SK-N-SH (cell line): ENCODE measurements at regions not wholly inside any gene's neighbourhood (a gene's known extent, or its start where the extent isn't known, plus 50 kb on each side); places are given as distances from the start of the nearest gene placed in this dataset.

ENCODE experiments used
- CTCF ChIA-PET: fragments of 300-600, 350-600 bp; formaldehyde crosslinking; extraction: SDS; loops from one replicate; lab custom pipeline; 2021; lab: Yijun Ruan, JAX
- POLR2A ChIA-PET: fragments of 350-600 bp; sonication (Branson Sonifier 250); formaldehyde crosslinking; extraction: SDS; loops from one replicate; lab custom pipeline; 2020; ENCODE audit warnings: antibody characterized with exemption, inconsistent platforms; lab: Yijun Ruan, JAX
- DNase-seq: peaks from one replicate; pipeline ENCODE4 v3.0.0; 2012
- H2AFZ ChIP-seq: fragments of 200-600 bp; sonication (generic); 2 replicates; pipeline ENCODE4 v1.8.1; 2016; ENCODE audit warnings: antibody characterized with exemption, mild to moderate bottlenecking, low read depth
- H3F3A ChIP-seq: fragments of 200-600 bp; sonication (generic); replicated peaks from 2 replicates; pipeline ENCODE3; 2016; ENCODE audit warnings: antibody characterized with exemption, mild to moderate bottlenecking; ENCODE audit not compliant: insufficient read depth
- H3K27ac ChIP-seq, 2 experiments: fragments of 200-500 bp in 1 of 2; fragments of 200-600 bp in 1 of 2; sonication (Bioruptor generic) in 1 of 2; sonication (generic), shearing (Covaris generic) in 1 of 2; 2 replicates each; pipeline versions ENCODE4 v1.5.1 to v1.6.1; 2014 to 2016; ENCODE audit warnings: low read depth in 2 of 2, inconsistent platforms in 1 of 2, low read length in 1 of 2, mild to moderate bottlenecking in 1 of 2, mixed read lengths in 1 of 2
- H3K27me3 ChIP-seq: fragments of 200-600 bp; sonication (generic), shearing (Covaris generic); 2 replicates; pipeline ENCODE4 v1.6.1; 2016; ENCODE audit warnings: mixed run types; ENCODE audit not compliant: insufficient read depth
- H3K36me3 ChIP-seq, 2 experiments: fragments of 200-500 bp in 1 of 2; fragments of 200-600 bp in 1 of 2; sonication (Bioruptor generic) in 1 of 2; sonication (generic) in 1 of 2; replicated peaks in 1 of 2; 2 replicates each; pipeline versions ENCODE3 to v1.5.1; 2014 to 2016; ENCODE audit warnings: low read length in 1 of 2, mild to moderate bottlenecking in 1 of 2; ENCODE audit not compliant: insufficient read depth in 2 of 2, control insufficient read depth in 1 of 2
- H3K4me1 ChIP-seq, 2 experiments: fragments of 200-500 bp in 1 of 2; fragments of 200-600 bp in 1 of 2; sonication (Bioruptor generic) in 1 of 2; sonication (generic), shearing (Covaris generic) in 1 of 2; 2 replicates each; pipeline versions ENCODE4 v1.5.1 to v1.6.1; 2014 to 2016; ENCODE audit warnings: low read depth in 1 of 2, low read length in 1 of 2, mixed run types in 1 of 2; ENCODE audit not compliant: insufficient read depth in 2 of 2, control insufficient read depth in 1 of 2
- H3K4me2 ChIP-seq: fragments of 200-600 bp; sonication (generic), shearing (Covaris generic); 2 replicates; pipeline ENCODE4 v1.6.1; 2017; ENCODE audit warnings: mixed run types
- H3K4me3 ChIP-seq, 2 experiments: fragments of 200-500 bp in 1 of 2; fragments of 200-600 bp in 1 of 2; sonication (Bioruptor generic) in 1 of 2; sonication (generic), shearing (Covaris generic) in 1 of 2; 2 replicates each; pipeline versions ENCODE4 v1.5.1 to v1.8.1; 2014 to 2016; ENCODE audit warnings: low read depth in 2 of 2, inconsistent platforms in 1 of 2, low read length in 1 of 2, mild to moderate bottlenecking in 1 of 2, mixed read lengths in 1 of 2, moderate library complexity in 1 of 2
- H3K79me2 ChIP-seq: fragments of 200-600 bp; sonication (generic); 2 replicates; pipeline ENCODE4 v1.8.1; 2017; ENCODE audit warnings: mild to moderate bottlenecking; ENCODE audit not compliant: insufficient read depth
- H3K9ac ChIP-seq: fragments of 200-600 bp; sonication (generic); 2 replicates; pipeline ENCODE4 v1.6.1; 2017; ENCODE audit warnings: mixed run types
- H3K9me2 ChIP-seq: fragments of 200-600 bp; sonication (generic); 2 replicates; pipeline ENCODE4 v1.6.1; 2017; ENCODE audit warnings: mixed run types
- H3K9me3 ChIP-seq: fragments of 200-600 bp; sonication (generic); 2 replicates; pipeline ENCODE4 v1.6.1; 2017; ENCODE audit warnings: mixed run types, mild to moderate bottlenecking, moderate library complexity
- H4K20me1 ChIP-seq: fragments of 200-600 bp; sonication (generic); 2 replicates; pipeline ENCODE4 v1.6.1; 2017; ENCODE audit warnings: mild to moderate bottlenecking, mixed run types; ENCODE audit not compliant: insufficient read depth
- CHD2 ChIP-seq: fragments of 150-350 bp; IDR thresholded peaks from 2 replicates; pipeline ENCODE4 v1.6.1; 2018; ENCODE audit warnings: low read length; ENCODE audit not compliant: partially characterized antibody
- EP300 ChIP-seq, 2 experiments: IDR thresholded peaks; 2 replicates each; pipeline versions ENCODE4 v1.4.0 to v1.6.1; 2012; ENCODE audit warnings: borderline replicate concordance in 1 of 2, low read depth in 1 of 2, low read length in 1 of 2
- EZH2phosphoT487 ChIP-seq: fragments of 200-600 bp; sonication (generic); IDR thresholded peaks from 2 replicates; pipeline ENCODE4 v1.6.1; 2017; ENCODE audit warnings: low read depth, mixed run types, mild to moderate bottlenecking, antibody characterized with exemption, moderate library complexity, borderline replicate concordance
- FOSL2 ChIP-seq: IDR thresholded peaks from 2 replicates; pipeline ENCODE4 v1.4.0; 2012; ENCODE audit warnings: low read depth, mild to moderate bottlenecking, moderate library complexity, borderline replicate concordance
- FOXM1 ChIP-seq: IDR thresholded peaks from 2 replicates; pipeline ENCODE4 v1.4.0; 2012; ENCODE audit warnings: low read depth, mild to moderate bottlenecking
- GATA2 ChIP-seq: sonication (generic); formaldehyde crosslinking; IDR thresholded peaks from 2 replicates; pipeline ENCODE4 v1.5.0; 2020; ENCODE audit warnings: mild to moderate bottlenecking, missing genetic modification reagents
- JUND ChIP-seq: IDR thresholded peaks from 2 replicates; pipeline ENCODE4 v1.4.0; 2012
- NRF1 ChIP-seq: IDR thresholded peaks from 2 replicates; pipeline ENCODE4 v1.6.1; 2012; ENCODE audit warnings: low read depth, mild to moderate bottlenecking, low read length
- POLR2AphosphoS5 ChIP-seq: IDR thresholded peaks from 2 replicates; pipeline ENCODE4 v1.6.1; 2012; ENCODE audit warnings: low read depth, low read length
- RCOR1 ChIP-seq: fragments of 150-350 bp; IDR thresholded peaks from 2 replicates; pipeline ENCODE4 v1.6.1; 2017; ENCODE audit warnings: antibody characterized with exemption, low read length
- RFX5 ChIP-seq: IDR thresholded peaks from 2 replicates; pipeline ENCODE4 v1.6.1; 2012; ENCODE audit warnings: mild to moderate bottlenecking, improper control_type of control experiment, low read length
- SIN3A ChIP-seq: IDR thresholded peaks from 2 replicates; pipeline ENCODE4 v1.6.1; 2012; ENCODE audit warnings: low read depth, mild to moderate bottlenecking, low read length, moderate library complexity, borderline replicate concordance
- SMC3 ChIP-seq: IDR thresholded peaks from 2 replicates; pipeline ENCODE4 v1.6.1; 2012; ENCODE audit warnings: low read depth, low read length, improper control_type of control experiment
- TEAD4 ChIP-seq: IDR thresholded peaks from 2 replicates; pipeline ENCODE4 v1.4.0; 2012; ENCODE audit warnings: mild to moderate bottlenecking, borderline replicate concordance; ENCODE audit not compliant: insufficient read depth
- YY1 ChIP-seq: IDR thresholded peaks from 2 replicates; pipeline ENCODE4 v1.4.0; 2012; ENCODE audit warnings: low read depth, mild to moderate bottlenecking
- WGBS: methylation state at CpG from one replicate; pipeline ENCODE4 v1.1.6; 2017; ENCODE audit warnings: low lambda C conversion rate; 5-methylcytosine and 5-hydroxymethylcytosine counted together
- TF ChIP-seq, protein P1 (sequence below): IDR thresholded peaks from 2 replicates; pipeline ENCODE4 v1.4.0; 2012; ENCODE audit warnings: low read depth, borderline replicate concordance
- TF ChIP-seq, protein P2 (sequence below): IDR thresholded peaks from 2 replicates; pipeline ENCODE4 v1.4.0; 2012; ENCODE audit warnings: low read depth, borderline replicate concordance
- TF ChIP-seq, protein P3 (sequence below): fragments of 200-600 bp; sonication (generic); IDR thresholded peaks from 2 replicates; pipeline ENCODE4 v1.6.1; 2017; ENCODE audit warnings: antibody characterized with exemption, mild to moderate bottlenecking, moderate library complexity
- TF ChIP-seq, protein P4 (sequence below): fragments of 150-350 bp; IDR thresholded peaks from 2 replicates; pipeline ENCODE4 v1.6.1; 2016; ENCODE audit warnings: mild to moderate bottlenecking, low read depth, low read length
- TF ChIP-seq, protein P5 (sequence below): fragments of 150-350 bp; IDR thresholded peaks from 2 replicates; pipeline ENCODE4 v1.6.1; 2017; ENCODE audit warnings: antibody characterized with exemption, low read length, low read depth, borderline replicate concordance

DNA sequence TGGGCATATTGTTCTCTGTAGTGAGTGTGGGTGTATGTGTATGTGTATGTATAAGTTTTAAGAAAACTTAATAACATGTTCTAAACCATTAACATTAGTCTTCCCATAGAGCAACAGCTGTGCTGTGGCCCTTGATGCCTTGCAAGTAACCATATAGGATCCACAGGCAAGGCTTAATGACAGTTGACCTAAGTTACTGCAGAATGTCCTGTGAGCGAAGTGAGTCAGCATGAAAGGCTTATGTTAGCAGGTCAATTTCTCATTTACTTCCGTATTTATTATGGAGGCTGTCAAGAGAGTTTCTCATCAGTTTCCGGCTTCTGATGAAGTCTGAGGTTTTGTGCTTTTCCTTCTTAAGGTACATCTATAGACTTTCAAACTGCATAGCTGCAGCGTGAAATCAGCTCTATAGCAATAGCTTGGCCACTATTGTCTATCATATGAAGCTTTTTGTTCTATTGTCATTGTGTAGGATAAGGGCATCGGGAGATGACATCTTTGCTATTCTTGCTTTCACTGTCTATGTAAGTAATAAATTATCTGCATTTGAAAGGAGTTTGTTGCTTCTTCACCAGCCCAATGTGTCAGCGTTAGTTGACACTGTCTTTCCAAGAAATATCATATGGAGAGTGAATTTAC lies 1153.4 kb upstream of the AGA start:
- Histone ChIP-seq H3K9me2 (0 out of 2 replicates have a peak, but pooled peaks cover 3% of the 10 kb centered on the region), H4K20me1 (no peaks in the 10 kb centered on the region), H3K36me3 (no peaks in the 10 kb centered on the region), H3K4me1 (no peaks in the 10 kb centered on the region), H3K79me2 (no peaks in the 10 kb centered on the region), H2AFZ (no peak overlapping the region), H3K9me3 (no peaks in the 10 kb centered on the region), H3K27me3 (no peaks in the 10 kb centered on the region), H3K4me3 (no peak overlapping the region), H3K9ac (no peak overlapping the region), H3K4me2 (no peak overlapping the region), H3F3A (no peaks in the 10 kb centered on the region), H3K27ac (no peak overlapping the region)
- ChIA-PET POLR2A (no interaction called here), CTCF (interaction anchor here (1.4 kb wide), 1 partner anchor 712 kb away, joined by 3 read pairs; no protein-coding TSS in a partner anchor)
- TF ChIP-seq RFX5 (no peak), FOXM1 (no peak), FOSL2 (no peak), SIN3A (no peak), JUND (no peak), POLR2AphosphoS5 (no peak), GATA2 (CRISPR knock-in tag) (no peak), NRF1 (no peak), RCOR1 (no peak), CHD2 (no peak), YY1 (no peak), EZH2phosphoT487 (no peak), EP300 (IDR thresholded peaks at IDR 0.05; ENCODE audit: borderline replicate concordance in 1 of 2, low read depth in 1 of 2, low read length in 1 of 2) (no peak), SMC3 (no peak), TEAD4 (no peak)
- TF ChIP-seq, protein P1, sequence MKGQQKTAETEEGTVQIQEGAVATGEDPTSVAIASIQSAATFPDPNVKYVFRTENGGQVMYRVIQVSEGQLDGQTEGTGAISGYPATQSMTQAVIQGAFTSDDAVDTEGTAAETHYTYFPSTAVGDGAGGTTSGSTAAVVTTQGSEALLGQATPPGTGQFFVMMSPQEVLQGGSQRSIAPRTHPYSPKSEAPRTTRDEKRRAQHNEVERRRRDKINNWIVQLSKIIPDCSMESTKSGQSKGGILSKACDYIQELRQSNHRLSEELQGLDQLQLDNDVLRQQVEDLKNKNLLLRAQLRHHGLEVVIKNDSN = no peak
- TF ChIP-seq, protein P2, sequence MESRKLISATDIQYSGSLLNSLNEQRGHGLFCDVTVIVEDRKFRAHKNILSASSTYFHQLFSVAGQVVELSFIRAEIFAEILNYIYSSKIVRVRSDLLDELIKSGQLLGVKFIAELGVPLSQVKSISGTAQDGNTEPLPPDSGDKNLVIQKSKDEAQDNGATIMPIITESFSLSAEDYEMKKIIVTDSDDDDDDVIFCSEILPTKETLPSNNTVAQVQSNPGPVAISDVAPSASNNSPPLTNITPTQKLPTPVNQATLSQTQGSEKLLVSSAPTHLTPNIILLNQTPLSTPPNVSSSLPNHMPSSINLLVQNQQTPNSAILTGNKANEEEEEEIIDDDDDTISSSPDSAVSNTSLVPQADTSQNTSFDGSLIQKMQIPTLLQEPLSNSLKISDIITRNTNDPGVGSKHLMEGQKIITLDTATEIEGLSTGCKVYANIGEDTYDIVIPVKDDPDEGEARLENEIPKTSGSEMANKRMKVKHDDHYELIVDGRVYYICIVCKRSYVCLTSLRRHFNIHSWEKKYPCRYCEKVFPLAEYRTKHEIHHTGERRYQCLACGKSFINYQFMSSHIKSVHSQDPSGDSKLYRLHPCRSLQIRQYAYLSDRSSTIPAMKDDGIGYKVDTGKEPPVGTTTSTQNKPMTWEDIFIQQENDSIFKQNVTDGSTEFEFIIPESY = no peak
- TF ChIP-seq, protein P3, sequence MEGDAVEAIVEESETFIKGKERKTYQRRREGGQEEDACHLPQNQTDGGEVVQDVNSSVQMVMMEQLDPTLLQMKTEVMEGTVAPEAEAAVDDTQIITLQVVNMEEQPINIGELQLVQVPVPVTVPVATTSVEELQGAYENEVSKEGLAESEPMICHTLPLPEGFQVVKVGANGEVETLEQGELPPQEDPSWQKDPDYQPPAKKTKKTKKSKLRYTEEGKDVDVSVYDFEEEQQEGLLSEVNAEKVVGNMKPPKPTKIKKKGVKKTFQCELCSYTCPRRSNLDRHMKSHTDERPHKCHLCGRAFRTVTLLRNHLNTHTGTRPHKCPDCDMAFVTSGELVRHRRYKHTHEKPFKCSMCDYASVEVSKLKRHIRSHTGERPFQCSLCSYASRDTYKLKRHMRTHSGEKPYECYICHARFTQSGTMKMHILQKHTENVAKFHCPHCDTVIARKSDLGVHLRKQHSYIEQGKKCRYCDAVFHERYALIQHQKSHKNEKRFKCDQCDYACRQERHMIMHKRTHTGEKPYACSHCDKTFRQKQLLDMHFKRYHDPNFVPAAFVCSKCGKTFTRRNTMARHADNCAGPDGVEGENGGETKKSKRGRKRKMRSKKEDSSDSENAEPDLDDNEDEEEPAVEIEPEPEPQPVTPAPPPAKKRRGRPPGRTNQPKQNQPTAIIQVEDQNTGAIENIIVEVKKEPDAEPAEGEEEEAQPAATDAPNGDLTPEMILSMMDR = no peak
- TF ChIP-seq, protein P4, sequence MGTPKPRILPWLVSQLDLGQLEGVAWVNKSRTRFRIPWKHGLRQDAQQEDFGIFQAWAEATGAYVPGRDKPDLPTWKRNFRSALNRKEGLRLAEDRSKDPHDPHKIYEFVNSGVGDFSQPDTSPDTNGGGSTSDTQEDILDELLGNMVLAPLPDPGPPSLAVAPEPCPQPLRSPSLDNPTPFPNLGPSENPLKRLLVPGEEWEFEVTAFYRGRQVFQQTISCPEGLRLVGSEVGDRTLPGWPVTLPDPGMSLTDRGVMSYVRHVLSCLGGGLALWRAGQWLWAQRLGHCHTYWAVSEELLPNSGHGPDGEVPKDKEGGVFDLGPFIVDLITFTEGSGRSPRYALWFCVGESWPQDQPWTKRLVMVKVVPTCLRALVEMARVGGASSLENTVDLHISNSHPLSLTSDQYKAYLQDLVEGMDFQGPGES = no peak
- TF ChIP-seq, protein P5, sequence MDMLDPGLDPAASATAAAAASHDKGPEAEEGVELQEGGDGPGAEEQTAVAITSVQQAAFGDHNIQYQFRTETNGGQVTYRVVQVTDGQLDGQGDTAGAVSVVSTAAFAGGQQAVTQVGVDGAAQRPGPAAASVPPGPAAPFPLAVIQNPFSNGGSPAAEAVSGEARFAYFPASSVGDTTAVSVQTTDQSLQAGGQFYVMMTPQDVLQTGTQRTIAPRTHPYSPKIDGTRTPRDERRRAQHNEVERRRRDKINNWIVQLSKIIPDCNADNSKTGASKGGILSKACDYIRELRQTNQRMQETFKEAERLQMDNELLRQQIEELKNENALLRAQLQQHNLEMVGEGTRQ = no peak
- no peak for DNase-seq
- WGBS = 5% methylated on average over 6 of the region's 6 CpGs
